ENCODE measurements at regions not wholly inside any gene's neighbourhood (a gene's known extent, or its start where the extent isn't known, plus 50 kb on each side); places are given as distances from the start of the nearest gene placed in this dataset.

- no peak for DNase-seq (ENCODE audit: low read depth, low spot score)
Observed at GRCh38 chr2:173644146-173644545, 289.5 kb downstream of the CDCA7 start.

GRCh38 chr2:173647681-173648311 lies 293.1 kb downstream of the CDCA7 start:
- no peak for DNase-seq (ENCODE audit: low read depth, low spot score)

GRCh38 chr2:173648816-173649215 lies 294.1 kb downstream of the CDCA7 start:
- DNase-seq (ENCODE audit: low read depth, low spot score): no peak

GRCh38 chr2:173649527-173650219 lies 295.0 kb downstream of the CDCA7 start:
- no peak for DNase-seq (ENCODE audit: low read depth, low spot score)

GRCh38 chr2:173651891-173652290 lies 297.2 kb downstream of the CDCA7 start:
- no peak for DNase-seq (ENCODE audit: low read depth, low spot score)

- no peak for DNase-seq (ENCODE audit: low read depth, low spot score)
Observed at GRCh38 chr2:173652311-173652710, 297.6 kb downstream of the CDCA7 start.

- no peak for DNase-seq (ENCODE audit: low read depth, low spot score)
Observed at GRCh38 chr2:173652767-173653431, 298.2 kb downstream of the CDCA7 start.

GRCh38 chr2:173653432-173653805 lies 298.7 kb downstream of the CDCA7 start:
- no peak for DNase-seq (ENCODE audit: low read depth, low spot score)

- DNase-seq (ENCODE audit: low read depth, low spot score): no peak
Observed at GRCh38 chr2:173654161-173654895, 299.7 kb downstream of the CDCA7 start.

GRCh38 chr2:173654896-173655265 lies 300.2 kb downstream of the CDCA7 start:
- no peak for DNase-seq (ENCODE audit: low read depth, low spot score)

- no peak for DNase-seq (ENCODE audit: low read depth, low spot score)
Observed at GRCh38 chr2:173656086-173656485, 301.4 kb downstream of the CDCA7 start.

- DNase-seq (ENCODE audit: low read depth, low spot score): no peak
Observed at GRCh38 chr2:173657996-173658717, 303.5 kb downstream of the CDCA7 start.

GRCh38 chr2:173658946-173659371 lies 304.3 kb downstream of the CDCA7 start:
- no peak for DNase-seq (ENCODE audit: low read depth, low spot score)

- no peak for DNase-seq (ENCODE audit: low read depth, low spot score)
Observed at GRCh38 chr2:173659509-173659908, 304.8 kb downstream of the CDCA7 start.

- DNase-seq (ENCODE audit: low read depth, low spot score): no peak
Observed at GRCh38 chr2:173661586-173661985, 303.6 kb downstream of the SP3 start.

GRCh38 chr2:173663353-173663752 lies 301.8 kb downstream of the SP3 start:
- no peak for DNase-seq (ENCODE audit: low read depth, low spot score)

GRCh38 chr2:173663835-173664512 lies 301.2 kb downstream of the SP3 start:
- no peak for DNase-seq (ENCODE audit: low read depth, low spot score)

- DNase-seq (ENCODE audit: low read depth, low spot score): no peak
Observed at GRCh38 chr2:173664513-173664910, 300.7 kb downstream of the SP3 start.

GRCh38 chr2:173666171-173666888 lies 298.8 kb downstream of the SP3 start:
- DNase-seq (ENCODE audit: low read depth, low spot score): no peak

GRCh38 chr2:173667014-173667413 lies 298.2 kb downstream of the SP3 start:
- no peak for DNase-seq (ENCODE audit: low read depth, low spot score)

Data from activated naive CD8-positive, alpha-beta T cell treated with anti-CD3 and anti-CD28 coated beads, Interleukin-2, amount 50 U/mL, for 16 hours (primary cell).